Epithelial cell of proximal tubule (primary cell): ENCODE measurements at regions not wholly inside any gene's neighbourhood (a gene's known extent, or its start where the extent isn't known, plus 50 kb on each side); places are given as distances from the start of the nearest gene placed in this dataset.
"Not testable (repeated sequence)": the region's sequence is repeated elsewhere in the genome, so short reads cannot be mapped to it uniquely, and the experiment has no call there.

Source experiments
- DNase-seq: peaks from one replicate; pipeline ENCODE4 v3.0.0-alpha.2; 2011; ENCODE audit warnings: low read depth
- H3K4me3 ChIP-seq: 2 replicates; pipeline ENCODE4 v1.5.1; 2011; ENCODE audit warnings: low read depth, mild to moderate bottlenecking, low read length
- TF ChIP-seq, protein P1 (sequence below): conservative IDR thresholded peaks from 2 replicates; pipeline ENCODE4 v1.5.1; 2012; ENCODE audit warnings: low read depth, mild to moderate bottlenecking, low read length

DNA sequence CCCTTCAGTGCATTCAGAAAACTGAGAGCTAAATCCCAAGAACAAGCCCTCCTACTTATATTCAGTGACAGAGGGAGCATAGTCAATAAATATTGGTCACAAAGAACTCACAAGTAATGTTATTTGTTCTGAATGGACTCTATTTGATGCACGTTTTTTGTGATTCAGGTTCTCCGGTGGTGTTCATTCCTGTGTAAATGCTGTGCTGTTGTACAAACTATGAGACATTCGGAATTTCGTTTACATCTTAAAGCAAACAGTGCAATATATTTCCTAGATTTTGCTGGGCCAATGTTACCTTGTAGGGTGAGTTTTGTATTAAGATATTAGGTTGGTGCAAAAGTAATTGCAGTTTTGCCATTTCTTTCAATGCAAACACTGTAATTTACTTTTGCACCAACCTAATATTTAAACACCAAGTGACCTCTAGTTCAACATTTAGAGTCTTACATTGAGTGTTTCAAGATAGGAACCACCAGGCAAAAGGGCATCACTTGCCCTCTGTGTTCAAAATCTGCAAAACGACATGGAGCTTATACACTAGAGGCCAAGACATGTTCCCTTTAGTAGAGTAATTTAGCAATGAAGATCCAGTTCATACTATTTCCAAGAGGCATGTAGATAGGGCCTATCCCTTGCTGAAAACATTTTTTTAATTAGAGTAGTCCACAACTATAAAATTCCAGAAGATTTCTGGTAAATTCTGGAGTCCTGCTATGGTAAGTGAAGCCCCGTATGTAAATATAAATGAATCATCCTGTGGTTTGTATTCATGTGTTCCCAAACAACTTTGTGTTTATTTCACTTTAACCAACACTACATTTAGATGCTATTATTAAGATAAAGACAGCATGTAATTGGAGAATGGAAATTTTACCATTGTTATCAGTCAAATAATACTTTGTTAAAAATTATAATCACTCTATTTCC is 444.0 kb upstream of the PTGER4 start:
- DNase-seq: no peak
- no peak overlapping the region for H3K4me3 ChIP-seq
- TF ChIP-seq, protein P1, sequence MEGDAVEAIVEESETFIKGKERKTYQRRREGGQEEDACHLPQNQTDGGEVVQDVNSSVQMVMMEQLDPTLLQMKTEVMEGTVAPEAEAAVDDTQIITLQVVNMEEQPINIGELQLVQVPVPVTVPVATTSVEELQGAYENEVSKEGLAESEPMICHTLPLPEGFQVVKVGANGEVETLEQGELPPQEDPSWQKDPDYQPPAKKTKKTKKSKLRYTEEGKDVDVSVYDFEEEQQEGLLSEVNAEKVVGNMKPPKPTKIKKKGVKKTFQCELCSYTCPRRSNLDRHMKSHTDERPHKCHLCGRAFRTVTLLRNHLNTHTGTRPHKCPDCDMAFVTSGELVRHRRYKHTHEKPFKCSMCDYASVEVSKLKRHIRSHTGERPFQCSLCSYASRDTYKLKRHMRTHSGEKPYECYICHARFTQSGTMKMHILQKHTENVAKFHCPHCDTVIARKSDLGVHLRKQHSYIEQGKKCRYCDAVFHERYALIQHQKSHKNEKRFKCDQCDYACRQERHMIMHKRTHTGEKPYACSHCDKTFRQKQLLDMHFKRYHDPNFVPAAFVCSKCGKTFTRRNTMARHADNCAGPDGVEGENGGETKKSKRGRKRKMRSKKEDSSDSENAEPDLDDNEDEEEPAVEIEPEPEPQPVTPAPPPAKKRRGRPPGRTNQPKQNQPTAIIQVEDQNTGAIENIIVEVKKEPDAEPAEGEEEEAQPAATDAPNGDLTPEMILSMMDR: no peak

DNA sequence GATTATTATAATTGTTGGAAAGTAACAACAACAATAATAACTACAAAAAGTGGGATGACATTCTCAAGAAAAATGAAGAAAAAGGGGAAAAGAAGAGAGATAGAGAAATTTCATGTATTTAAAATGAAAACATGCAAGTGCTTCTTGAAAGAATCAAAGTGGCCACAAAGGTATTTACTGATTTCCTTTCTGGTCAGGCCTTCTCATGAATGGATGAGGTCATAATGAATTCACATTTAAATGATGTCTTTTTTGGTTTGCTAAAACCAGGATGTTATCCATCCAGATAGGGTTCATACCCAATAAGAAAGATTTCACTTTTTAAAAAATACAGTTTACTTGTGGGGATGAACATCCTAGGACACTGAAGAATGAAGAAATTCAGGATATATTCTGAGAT is 446.4 kb upstream of the PTGER4 start:
- DNase-seq: no peak
- no peak overlapping the region for H3K4me3 ChIP-seq
- TF ChIP-seq, protein P1: no peak

DNA sequence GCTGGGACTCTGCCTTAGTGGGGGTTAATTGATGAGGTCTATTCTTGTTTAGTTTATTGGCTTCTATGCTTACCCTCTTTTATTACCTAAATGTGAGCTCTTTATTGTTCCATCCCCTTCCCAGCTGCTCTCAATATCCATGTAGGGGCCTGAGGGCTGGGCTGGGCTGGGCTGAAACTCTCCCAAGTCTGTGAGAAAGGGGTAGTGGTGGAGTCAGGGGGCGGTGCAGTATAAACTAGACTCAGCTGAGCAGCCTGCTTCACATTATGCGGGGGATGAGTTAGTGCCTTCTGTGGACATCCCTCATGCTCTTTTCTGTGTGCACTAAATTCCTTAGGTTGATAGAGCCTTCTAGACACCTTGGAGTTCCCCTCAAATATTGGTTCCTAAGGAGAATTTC is 451.8 kb upstream of the PTGER4 start:
- no peak for DNase-seq
- H3K4me3 ChIP-seq: no peak overlapping the region
- TF ChIP-seq, protein P1: no peak

DNA sequence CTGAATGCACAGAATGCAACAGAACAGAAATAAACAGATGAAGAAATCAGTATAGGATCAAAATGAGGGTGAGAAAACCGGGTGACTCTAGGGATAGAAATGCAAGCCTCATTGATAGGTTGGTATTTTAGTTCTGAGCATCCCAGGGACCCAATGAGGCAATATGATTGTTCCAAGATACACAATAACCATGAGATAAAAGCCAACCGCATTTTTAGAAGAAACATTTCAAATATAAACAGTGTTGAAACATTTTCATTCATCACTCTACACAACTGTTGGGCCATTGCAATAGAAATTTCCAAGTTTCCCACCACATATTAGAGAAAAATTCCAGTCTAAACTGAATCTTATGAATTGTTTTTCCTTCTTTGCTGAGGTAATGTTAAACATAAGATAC is 452.3 kb upstream of the PTGER4 start:
- TF ChIP-seq, protein P1: no peak
- H3K4me3 ChIP-seq: no peak overlapping the region
- DNase-seq: no peak

DNA sequence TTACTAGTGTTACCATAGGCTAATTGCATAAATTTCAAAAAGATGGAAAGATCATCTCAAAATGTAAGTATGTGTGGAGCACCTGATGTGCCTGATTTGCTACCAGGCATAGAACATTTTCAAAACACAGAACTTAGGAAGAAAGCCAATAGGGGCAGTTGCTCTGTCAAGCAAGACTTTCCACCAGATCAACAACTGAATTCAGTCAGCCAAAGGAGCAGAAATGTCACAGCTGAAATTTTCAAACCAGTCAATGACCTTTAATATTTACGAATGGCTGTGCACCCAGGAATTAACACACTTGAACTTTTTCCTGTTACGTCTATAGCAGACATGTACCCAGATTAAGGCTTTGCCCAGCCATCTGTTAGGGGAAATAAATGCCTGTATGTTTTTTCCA is 452.8 kb upstream of the PTGER4 start:
- DNase-seq: no peak
- TF ChIP-seq, protein P1: no peak
- H3K4me3 ChIP-seq: no peak overlapping the region

DNA sequence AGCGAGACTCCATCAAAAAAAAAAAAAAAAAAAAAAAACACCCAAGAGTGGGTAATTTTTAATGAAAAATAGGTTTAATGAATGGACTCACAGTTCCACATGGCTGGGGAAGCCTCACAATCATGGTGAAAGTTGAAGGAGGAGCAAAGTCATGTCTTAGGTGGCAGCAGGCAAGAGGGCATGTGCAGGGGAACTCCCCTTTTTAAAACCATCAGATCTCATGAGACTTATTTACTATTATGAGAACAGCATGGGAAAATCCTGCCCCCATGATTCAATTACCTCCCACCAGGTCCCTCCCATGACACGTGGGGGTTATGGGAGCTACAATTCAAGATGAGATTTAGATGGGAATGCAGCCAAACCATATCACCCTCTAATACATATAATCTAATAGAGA is 454.6 kb upstream of the PTGER4 start:
- DNase-seq, H3K4me3 ChIP-seq: not testable (repeated sequence)

DNA sequence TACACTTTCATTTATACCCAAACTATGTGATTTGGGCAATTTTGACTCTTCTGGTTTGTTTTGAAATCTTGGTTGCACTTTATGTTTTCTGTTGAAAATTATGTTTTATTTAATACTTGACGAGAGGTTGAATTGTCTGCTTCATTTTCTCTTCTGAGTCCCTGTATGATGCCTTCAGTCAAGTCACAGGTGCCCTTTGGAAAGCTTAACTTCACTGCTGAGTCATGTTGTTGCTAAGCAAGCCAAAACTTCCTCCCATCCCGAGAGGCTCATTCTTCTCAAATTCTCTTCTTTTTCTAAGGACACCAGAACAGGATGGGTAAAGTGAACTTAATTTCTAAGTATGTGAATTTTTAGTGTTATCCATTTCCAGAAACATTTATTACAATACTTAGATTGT is 455.3 kb upstream of the PTGER4 start:
- H3K4me3 ChIP-seq: no peak overlapping the region
- no peak for DNase-seq
- TF ChIP-seq, protein P1: no peak
